ENCODE measurements at regions not wholly inside any gene's neighbourhood (a gene's known extent, or its start where the extent isn't known, plus 50 kb on each side); places are given as distances from the start of the nearest gene placed in this dataset.

DNA sequence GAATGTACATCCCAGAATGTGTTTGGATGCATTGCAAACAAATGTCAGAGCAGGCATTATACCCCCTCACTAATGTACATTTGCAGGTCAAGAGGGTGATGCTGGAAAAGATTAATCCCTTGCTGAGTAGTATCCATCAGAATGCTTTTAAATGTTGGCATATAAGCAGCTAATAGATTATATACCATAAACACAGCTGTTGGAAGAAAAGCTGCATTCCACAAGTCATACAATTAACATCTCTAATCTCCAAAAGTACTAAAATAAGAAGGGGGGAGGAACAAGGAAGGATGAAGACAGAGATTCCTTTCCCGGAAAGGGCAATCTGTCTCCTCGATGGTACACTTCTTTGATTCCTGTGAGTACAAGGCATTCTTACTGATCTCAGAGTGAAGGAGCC, 445.7 kb upstream of the CDIN1 start:
- TF ChIP-seq, protein P1, sequence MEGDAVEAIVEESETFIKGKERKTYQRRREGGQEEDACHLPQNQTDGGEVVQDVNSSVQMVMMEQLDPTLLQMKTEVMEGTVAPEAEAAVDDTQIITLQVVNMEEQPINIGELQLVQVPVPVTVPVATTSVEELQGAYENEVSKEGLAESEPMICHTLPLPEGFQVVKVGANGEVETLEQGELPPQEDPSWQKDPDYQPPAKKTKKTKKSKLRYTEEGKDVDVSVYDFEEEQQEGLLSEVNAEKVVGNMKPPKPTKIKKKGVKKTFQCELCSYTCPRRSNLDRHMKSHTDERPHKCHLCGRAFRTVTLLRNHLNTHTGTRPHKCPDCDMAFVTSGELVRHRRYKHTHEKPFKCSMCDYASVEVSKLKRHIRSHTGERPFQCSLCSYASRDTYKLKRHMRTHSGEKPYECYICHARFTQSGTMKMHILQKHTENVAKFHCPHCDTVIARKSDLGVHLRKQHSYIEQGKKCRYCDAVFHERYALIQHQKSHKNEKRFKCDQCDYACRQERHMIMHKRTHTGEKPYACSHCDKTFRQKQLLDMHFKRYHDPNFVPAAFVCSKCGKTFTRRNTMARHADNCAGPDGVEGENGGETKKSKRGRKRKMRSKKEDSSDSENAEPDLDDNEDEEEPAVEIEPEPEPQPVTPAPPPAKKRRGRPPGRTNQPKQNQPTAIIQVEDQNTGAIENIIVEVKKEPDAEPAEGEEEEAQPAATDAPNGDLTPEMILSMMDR (conservative IDR thresholded peaks at IDR 0.05) = no peak
- no peak for TF ChIP-seq EZH2 (IDR thresholded peaks at IDR 0.05; ENCODE audit: low read depth)

All from PC-9 (cell line).